Testis (tissue), 2 donors: ENCODE measurements at regions not wholly inside any gene's neighbourhood (a gene's known extent, or its start where the extent isn't known, plus 50 kb on each side); places are given as distances from the start of the nearest gene placed in this dataset.
A peak's percentile ranks its signal among the peaks of the same experiment; 100 is the strongest.

Experiments used
- DNase-seq: peaks from one replicate; pipeline ENCODE4 v3.0.0-alpha.2; 2019
- H3K27ac ChIP-seq, 2 donors: fragments of 200-600 bp; sonication (generic); one replicate each; pipeline ENCODE4 v1.5.1; 2019
- H3K27me3 ChIP-seq: fragments of 200-600 bp; sonication (generic); one replicate; pipeline ENCODE4 v1.5.1; 2019
- H3K36me3 ChIP-seq: fragments of 200-600 bp; sonication (generic); one replicate; pipeline ENCODE4 v1.5.1; 2017; ENCODE audit warnings: low read depth; ENCODE audit errors: missing control alignments
- H3K4me1 ChIP-seq: fragments of 200-600 bp; sonication (generic); one replicate; pipeline ENCODE4 v1.5.1; 2019
- H3K4me3 ChIP-seq, 2 donors: fragments of 200-600 bp; sonication (generic); one replicate each; pipeline ENCODE4 v1.5.1; 2017 to 2019
- H3K9me3 ChIP-seq: fragments of 200-600 bp; sonication (generic); one replicate; pipeline ENCODE4 v1.5.1; 2017
- POLR2A ChIP-seq: fragments of 450-650 bp; IDR thresholded peaks from one replicate; pipeline ENCODE4 v1.6.1; 2017; ENCODE audit warnings: antibody characterized with exemption, mild to moderate bottlenecking, moderate library complexity
- WGBS, 2 donors: methylation state at CpG; one replicate each; pipeline ENCODE4 v1.1.5; 2018; 5-methylcytosine and 5-hydroxymethylcytosine counted together
- intact Hi-C: fragments of 100-400 bp; cut with DNase I; formaldehyde crosslinking; loops from one replicate; pipeline ENCODE4 v1.15.1; 2023; ENCODE audit warnings: low total_unique reads
- TF ChIP-seq, protein P1 (sequence below), 3 experiments: fragments of 450-650 bp in 2 of 3; fragments of 200-600 bp in 1 of 3; sonication (generic) in 1 of 3; IDR thresholded peaks; one replicate each; pipeline ENCODE4 v1.5.1; 2016 to 2019; ENCODE audit warnings: antibody characterized with exemption in 3 of 3, mild to moderate bottlenecking in 2 of 3, moderate library complexity in 1 of 3

- intact Hi-C loops, result loop anchor here (10.0 kb wide), 1 partner anchor 148 kb away; no protein-coding TSS in a partner anchor
- WGBS, 2 donors, result 88 to 97% methylated on average over 5 of the region's 5 CpGs
Measured at GRCh38 chr6:56706981-56707726, 64.5 kb upstream of the DST start.

GRCh38 chr6:56699066-56699654 is 56.5 kb upstream of the DST start:
- Histone ChIP-seq H3K36me3 (no peaks in the 10 kb centered on the region), H3K27ac (no peak overlapping the region), H3K4me3 (no peak overlapping the region), H3K9me3 (no peaks in the 10 kb centered on the region), H3K4me1 (no peaks in the 10 kb centered on the region), H3K27me3 (no peaks in the 10 kb centered on the region)
- intact Hi-C loops, result loop anchor here (10.0 kb wide), 1 partner anchor 54 kb away; the partner anchor contains the start of gene DST
- WGBS, 2 donors, result 28 to 58% methylated on average over 1 of the region's 1 CpG
- DNase-seq, result no peak
- TF ChIP-seq, protein P1, sequence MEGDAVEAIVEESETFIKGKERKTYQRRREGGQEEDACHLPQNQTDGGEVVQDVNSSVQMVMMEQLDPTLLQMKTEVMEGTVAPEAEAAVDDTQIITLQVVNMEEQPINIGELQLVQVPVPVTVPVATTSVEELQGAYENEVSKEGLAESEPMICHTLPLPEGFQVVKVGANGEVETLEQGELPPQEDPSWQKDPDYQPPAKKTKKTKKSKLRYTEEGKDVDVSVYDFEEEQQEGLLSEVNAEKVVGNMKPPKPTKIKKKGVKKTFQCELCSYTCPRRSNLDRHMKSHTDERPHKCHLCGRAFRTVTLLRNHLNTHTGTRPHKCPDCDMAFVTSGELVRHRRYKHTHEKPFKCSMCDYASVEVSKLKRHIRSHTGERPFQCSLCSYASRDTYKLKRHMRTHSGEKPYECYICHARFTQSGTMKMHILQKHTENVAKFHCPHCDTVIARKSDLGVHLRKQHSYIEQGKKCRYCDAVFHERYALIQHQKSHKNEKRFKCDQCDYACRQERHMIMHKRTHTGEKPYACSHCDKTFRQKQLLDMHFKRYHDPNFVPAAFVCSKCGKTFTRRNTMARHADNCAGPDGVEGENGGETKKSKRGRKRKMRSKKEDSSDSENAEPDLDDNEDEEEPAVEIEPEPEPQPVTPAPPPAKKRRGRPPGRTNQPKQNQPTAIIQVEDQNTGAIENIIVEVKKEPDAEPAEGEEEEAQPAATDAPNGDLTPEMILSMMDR (IDR thresholded peaks at IDR 0.05), result peak in 1 of 3 experiments; percentile 52
- TF ChIP-seq POLR2A, result no peak

More at GRCh38 chr6:56706981-56707726, 64.5 kb upstream of the DST start:
- Histone ChIP-seq H3K27me3 (no peaks in the 10 kb centered on the region), H3K9me3 (no peaks in the 10 kb centered on the region), H3K36me3 (no peaks in the 10 kb centered on the region), H3K4me3 (no peak overlapping the region), H3K4me1 (no peaks in the 10 kb centered on the region), H3K27ac (no peak overlapping the region)
- no peak for DNase-seq
- TF ChIP-seq, protein P1 (IDR thresholded peaks at IDR 0.05), result no peak
- no peak for TF ChIP-seq POLR2A

DNA sequence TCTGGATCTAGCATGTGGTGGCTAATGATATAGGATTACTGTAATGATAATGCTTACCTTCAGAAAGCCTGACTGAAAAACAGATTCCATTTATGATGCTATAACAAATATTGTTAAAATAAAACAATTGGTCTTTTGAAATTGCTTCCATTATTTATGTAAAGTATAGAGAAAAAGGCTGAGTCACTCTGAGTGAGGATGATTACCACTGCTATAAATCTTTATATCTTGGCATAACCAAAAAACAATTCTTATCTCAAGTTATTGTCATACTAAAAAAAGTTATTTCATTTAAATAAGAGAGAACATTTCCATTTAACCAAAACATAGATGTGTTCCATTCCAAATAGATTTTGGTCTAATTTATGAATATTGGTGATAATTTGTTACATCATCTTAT is 53.0 kb upstream of the DST start:
- no peak overlapping the region for H3K27ac ChIP-seq
- intact Hi-C loops, result loop anchor here (10.0 kb wide), 1 partner anchor 51 kb away; the partner anchor contains the start of gene DST

GRCh38 chr6:56694002-56694401 is 51.3 kb upstream of the DST start:
- no peak overlapping the region for H3K27ac ChIP-seq
- H3K27me3 ChIP-seq, result no peaks in the 10 kb centered on the region
- no peaks in the 10 kb centered on the region for H3K36me3 ChIP-seq
- no peak for TF ChIP-seq POLR2A
- TF ChIP-seq, protein P1 (IDR thresholded peaks at IDR 0.05), result no peak
- H3K9me3 ChIP-seq, result no peaks in the 10 kb centered on the region
- no peaks in the 10 kb centered on the region for H3K4me1 ChIP-seq
- intact Hi-C loops, result loop anchor here (10.0 kb wide), 1 partner anchor 49 kb away; the partner anchor contains the start of gene DST
- no peak for DNase-seq
- no peak overlapping the region for H3K4me3 ChIP-seq

More for the DNA sequence above, 53.0 kb upstream of the DST start:
- DNase-seq, result no peak
- Histone ChIP-seq H3K36me3 (no peaks in the 10 kb centered on the region), H3K9me3 (no peaks in the 10 kb centered on the region), H3K4me3 (no peak overlapping the region), H3K4me1 (no peaks in the 10 kb centered on the region), H3K27me3 (no peaks in the 10 kb centered on the region)
- TF ChIP-seq POLR2A, result no peak
- TF ChIP-seq, protein P1 (IDR thresholded peaks at IDR 0.05), result no peak
